H9 (cell line): ENCODE measurements at regions not wholly inside any gene's neighbourhood (a gene's known extent, or its start where the extent isn't known, plus 50 kb on each side); places are given as distances from the start of the nearest gene placed in this dataset.

ENCODE experiments used
- DNase-seq: peaks from one replicate; pipeline ENCODE4 v3.0.0-alpha.2; 2017
- H2AFZ ChIP-seq: one replicate; pipeline ENCODE4 v1.6.1; 2013; ENCODE audit warnings: mild to moderate bottlenecking, low read length, control low read depth, moderate library complexity
- H2AK5ac ChIP-seq: 2 replicates; pipeline ENCODE4 v1.6.1; 2013; ENCODE audit warnings: low read length, control low read depth, mixed read lengths; ENCODE audit not compliant: insufficient read length
- H2BK120ac ChIP-seq: one replicate; pipeline ENCODE4 v1.6.1; 2013; ENCODE audit warnings: low read depth, mild to moderate bottlenecking, low read length, control low read depth, inconsistent platforms; ENCODE audit not compliant: poor library complexity, severe bottlenecking
- H2BK12ac ChIP-seq: 2 replicates; pipeline ENCODE4 v1.6.1; 2013; ENCODE audit warnings: low read length, control low read depth, mixed read lengths, low read depth; ENCODE audit not compliant: insufficient read length
- H2BK15ac ChIP-seq: 2 replicates; pipeline ENCODE4 v1.6.1; 2013; ENCODE audit warnings: low read depth, low read length, control low read depth
- H2BK20ac ChIP-seq: one replicate; pipeline ENCODE4 v1.6.1; 2013; ENCODE audit warnings: low read depth, mild to moderate bottlenecking, low read length, control low read depth, inconsistent platforms; ENCODE audit not compliant: poor library complexity, severe bottlenecking
- H2BK5ac ChIP-seq: 2 replicates; pipeline ENCODE4 v1.6.1; 2013; ENCODE audit warnings: low read length, control low read depth, mixed read lengths; ENCODE audit not compliant: insufficient read length
- H3K14ac ChIP-seq: 2 replicates; pipeline ENCODE4 v1.6.1; 2013; ENCODE audit warnings: low read length, control low read depth; ENCODE audit not compliant: insufficient read depth
- H3K18ac ChIP-seq: 2 replicates; pipeline ENCODE4 v1.6.1; 2013; ENCODE audit warnings: low read depth, mild to moderate bottlenecking, mixed read lengths, low read length, control low read depth; ENCODE audit not compliant: insufficient read length
- H3K23ac ChIP-seq: 2 replicates; pipeline ENCODE4 v1.6.1; 2013; ENCODE audit warnings: low read length, control low read depth, mixed read lengths, low read depth; ENCODE audit not compliant: insufficient read length
- H3K23me2 ChIP-seq: 2 replicates; pipeline ENCODE4 v1.6.1; 2013; ENCODE audit warnings: low read depth, mild to moderate bottlenecking, mixed read lengths, low read length, control low read depth; ENCODE audit not compliant: insufficient read length, poor library complexity, severe bottlenecking
- H3K27ac ChIP-seq: 2 replicates; pipeline ENCODE4 v1.5.1; 2013; ENCODE audit warnings: low read length, control low read depth, mixed read lengths, low read depth; ENCODE audit not compliant: insufficient read length
- H3K27me3 ChIP-seq: 2 replicates; pipeline ENCODE4 v1.6.1; 2013; ENCODE audit warnings: low read length, control low read depth, inconsistent platforms; ENCODE audit not compliant: insufficient read depth
- H3K4ac ChIP-seq: 2 replicates; pipeline ENCODE4 v1.6.1; 2013; ENCODE audit warnings: low read depth, mild to moderate bottlenecking, control low read depth, inconsistent platforms, low read length, moderate library complexity
- H3K4me1 ChIP-seq: 2 replicates; pipeline ENCODE4 v1.6.1; 2013; ENCODE audit warnings: low read length, control low read depth, inconsistent platforms; ENCODE audit not compliant: insufficient read depth
- H3K4me2 ChIP-seq: 2 replicates; pipeline ENCODE4 v1.6.1; 2013; ENCODE audit warnings: low read length, control low read depth, mixed read lengths; ENCODE audit not compliant: insufficient read length, insufficient read depth
- H3K56ac ChIP-seq: 2 replicates; pipeline ENCODE4 v1.6.1; 2013; ENCODE audit warnings: low read depth, mild to moderate bottlenecking, mixed read lengths, low read length, control low read depth; ENCODE audit not compliant: insufficient read length
- H3K79me1 ChIP-seq: 2 replicates; pipeline ENCODE4 v1.6.1; 2013; ENCODE audit warnings: low read depth, mild to moderate bottlenecking, moderate library complexity, low read length, control low read depth, inconsistent platforms; ENCODE audit not compliant: insufficient read depth, poor library complexity, severe bottlenecking
- H3K79me2 ChIP-seq: 2 replicates; pipeline ENCODE4 v1.6.1; 2013; ENCODE audit warnings: low read length, control low read depth, inconsistent platforms; ENCODE audit not compliant: insufficient read depth
- H3K9ac ChIP-seq: 2 replicates; pipeline ENCODE4 v1.6.1; 2013; ENCODE audit warnings: low read length, control low read depth, mixed read lengths; ENCODE audit not compliant: insufficient read length; ENCODE audit errors: extremely low read depth
- H3K9me3 ChIP-seq: one replicate; pipeline ENCODE4 v1.6.1; 2013; ENCODE audit warnings: low read depth, low read length, inconsistent platforms; ENCODE audit not compliant: control insufficient read depth
- H3T11ph ChIP-seq: one replicate; pipeline ENCODE4 v1.6.1; 2013; ENCODE audit warnings: mild to moderate bottlenecking, low read length, control low read depth, inconsistent platforms
- H4K20me1 ChIP-seq: one replicate; pipeline ENCODE4 v1.6.1; 2013; ENCODE audit not compliant: control insufficient read depth, insufficient read length, insufficient read depth
- H4K5ac ChIP-seq: 2 replicates; pipeline ENCODE4 v1.6.1; 2013; ENCODE audit warnings: low read depth, mild to moderate bottlenecking, mixed read lengths, low read length, control low read depth; ENCODE audit not compliant: insufficient read length
- H4K8ac ChIP-seq: replicated peaks from 2 replicates; pipeline ENCODE4 v1.6.1; 2013; ENCODE audit warnings: low read length, control low read depth, mixed read lengths, low read depth; ENCODE audit not compliant: insufficient read length
- H4K91ac ChIP-seq: 2 replicates; pipeline ENCODE4 v1.6.1; 2013; ENCODE audit warnings: low read depth, mild to moderate bottlenecking, moderate library complexity, mixed read lengths, low read length, control low read depth; ENCODE audit not compliant: insufficient read length
- H3K27ac Mint-ChIP-seq, 3 experiments: 2 replicates in 2 of 3; 3 replicates in 1 of 3; pipeline ENCODE4 v1.8.0; 2020 to 2021; ENCODE audit warnings: mixed read lengths in 3 of 3, mild to moderate bottlenecking in 1 of 3, moderate library complexity in 1 of 3
- H3K27me3 Mint-ChIP-seq: 2 replicates; pipeline ENCODE4 v1.8.0; 2021; ENCODE audit warnings: low read depth, mild to moderate bottlenecking, moderate library complexity, mixed read lengths
- H3K36me3 Mint-ChIP-seq, 3 experiments: 2 replicates in 2 of 3; 3 replicates in 1 of 3; pipeline ENCODE4 v1.8.0; 2020 to 2021; ENCODE audit warnings: low read depth in 3 of 3, mixed read lengths in 3 of 3; ENCODE audit not compliant: insufficient read depth in 1 of 3
- H3K4me1 Mint-ChIP-seq, 2 experiments: 2 replicates each; pipeline ENCODE4 v1.8.0; 2020; ENCODE audit warnings: mixed read lengths in 2 of 2
- H3K4me3 Mint-ChIP-seq, 2 experiments: 2 replicates in 1 of 2; 3 replicates in 1 of 2; pipeline ENCODE4 v1.8.0; 2020 to 2021; ENCODE audit warnings: mild to moderate bottlenecking in 2 of 2, mixed read lengths in 2 of 2, moderate library complexity in 1 of 2
- H3K9me3 Mint-ChIP-seq, 2 experiments: 2 replicates in 1 of 2; 3 replicates in 1 of 2; pipeline ENCODE4 v1.8.0; 2020; ENCODE audit warnings: mild to moderate bottlenecking in 2 of 2, mixed read lengths in 2 of 2, moderate library complexity in 1 of 2
- WGBS: extraction: QIAGEN DNeasy Blood & Tissue Kit; methylation state at CpG from one replicate; pipeline ENCODE4 v1.1.7; 2013; ENCODE audit warnings: missing lambda C conversion rate, low lambda C conversion rate, mixed read lengths; ENCODE audit not compliant: insufficient read length; ENCODE audit errors: extremely low coverage; 5-methylcytosine and 5-hydroxymethylcytosine counted together
- TF ChIP-seq, protein P1 (sequence below): fragments of 200-600 bp; sonication (generic); conservative IDR thresholded peaks from 3 replicates; pipeline ENCODE4 v1.8.0; 2021; ENCODE audit warnings: antibody characterized with exemption, mild to moderate bottlenecking

- Histone ChIP-seq H2AFZ (no peak overlapping the region), H3K9me3 (no peaks in the 10 kb centered on the region), H3K4ac (no peak overlapping the region), H3K9ac (no peak overlapping the region), H3K79me1 (no peaks in the 10 kb centered on the region), H3K27ac (no peak overlapping the region), H3K79me2 (no peaks in the 10 kb centered on the region), H3K4me2 (no peak overlapping the region), H2BK120ac (no peak overlapping the region), H4K91ac (no peak overlapping the region), H2BK12ac (no peak overlapping the region), H3K23ac (no peak overlapping the region), H3K4me1 (no peaks in the 10 kb centered on the region), H3T11ph (no peak overlapping the region), H2BK20ac (no peak overlapping the region), H3K27me3 (no peaks in the 10 kb centered on the region; the same call in 1 of the 2 replicates), H2AK5ac (no peak overlapping the region), H3K23me2 (no peaks in the 10 kb centered on the region), H4K20me1 (no peaks in the 10 kb centered on the region), H3K18ac (no peak overlapping the region), H4K8ac (no peak overlapping the region), H2BK15ac (no peak overlapping the region), H2BK5ac (no peak overlapping the region), H3K14ac (no peak overlapping the region; the same call in 1 of the 2 replicates), H4K5ac (no peak overlapping the region), H3K56ac (no peak overlapping the region)
- H3K36me3 Mint-ChIP-seq = no peaks in the 10 kb centered on the region
- H3K4me3 Mint-ChIP-seq = no peak overlapping the region; a peak in 1 of 5 replicates
- H3K4me1 Mint-ChIP-seq = peaks cover 0 to 7% of the 10 kb centered on the region in 2 experiments; a peak in 2 of 4 replicates
- no peak overlapping the region; a peak in 1 of 7 replicates for H3K27ac Mint-ChIP-seq
- no peaks in the 10 kb centered on the region; a peak in 1 of 5 replicates for H3K9me3 Mint-ChIP-seq
- WGBS = no CpG with 5 or more reads among the region's 4 CpGs
- DNase-seq = no peak
- TF ChIP-seq, protein P1, sequence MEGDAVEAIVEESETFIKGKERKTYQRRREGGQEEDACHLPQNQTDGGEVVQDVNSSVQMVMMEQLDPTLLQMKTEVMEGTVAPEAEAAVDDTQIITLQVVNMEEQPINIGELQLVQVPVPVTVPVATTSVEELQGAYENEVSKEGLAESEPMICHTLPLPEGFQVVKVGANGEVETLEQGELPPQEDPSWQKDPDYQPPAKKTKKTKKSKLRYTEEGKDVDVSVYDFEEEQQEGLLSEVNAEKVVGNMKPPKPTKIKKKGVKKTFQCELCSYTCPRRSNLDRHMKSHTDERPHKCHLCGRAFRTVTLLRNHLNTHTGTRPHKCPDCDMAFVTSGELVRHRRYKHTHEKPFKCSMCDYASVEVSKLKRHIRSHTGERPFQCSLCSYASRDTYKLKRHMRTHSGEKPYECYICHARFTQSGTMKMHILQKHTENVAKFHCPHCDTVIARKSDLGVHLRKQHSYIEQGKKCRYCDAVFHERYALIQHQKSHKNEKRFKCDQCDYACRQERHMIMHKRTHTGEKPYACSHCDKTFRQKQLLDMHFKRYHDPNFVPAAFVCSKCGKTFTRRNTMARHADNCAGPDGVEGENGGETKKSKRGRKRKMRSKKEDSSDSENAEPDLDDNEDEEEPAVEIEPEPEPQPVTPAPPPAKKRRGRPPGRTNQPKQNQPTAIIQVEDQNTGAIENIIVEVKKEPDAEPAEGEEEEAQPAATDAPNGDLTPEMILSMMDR = no peak
- peaks cover 3% of the 10 kb centered on the region; the same call in 1 of the 2 replicates for H3K27me3 Mint-ChIP-seq
Observed at GRCh38 chr1:57911427-57911826, 487.6 kb upstream of the DAB1 start.
